MM.1S (cell line): ENCODE measurements at regions not wholly inside any gene's neighbourhood (a gene's known extent, or its start where the extent isn't known, plus 50 kb on each side); places are given as distances from the start of the nearest gene placed in this dataset.
"Not testable (repeated sequence)": the region's sequence is repeated elsewhere in the genome, so short reads cannot be mapped to it uniquely, and the experiment has no call there.

ENCODE experiments used
- EZH2 ChIP-seq: fragments of 300-600 bp; sonication (generic); optimal IDR thresholded peaks from 2 replicates; pipeline ENCODE3; 2017; ENCODE audit warnings: low read depth, mild to moderate bottlenecking, antibody characterized with exemption, low read length, mixed read lengths
- EZH2phosphoT487 ChIP-seq: fragments of 300-600 bp; sonication (generic); IDR thresholded peaks from 2 replicates; pipeline ENCODE4 v1.6.1; 2018; ENCODE audit warnings: antibody characterized with exemption, low read length
- TF ChIP-seq, protein P1 (sequence below): fragments of 300-600 bp; sonication (generic); IDR thresholded peaks from 2 replicates; pipeline ENCODE4 v1.5.1; 2016; ENCODE audit warnings: antibody characterized with exemption, low read length, mixed read lengths

DNA sequence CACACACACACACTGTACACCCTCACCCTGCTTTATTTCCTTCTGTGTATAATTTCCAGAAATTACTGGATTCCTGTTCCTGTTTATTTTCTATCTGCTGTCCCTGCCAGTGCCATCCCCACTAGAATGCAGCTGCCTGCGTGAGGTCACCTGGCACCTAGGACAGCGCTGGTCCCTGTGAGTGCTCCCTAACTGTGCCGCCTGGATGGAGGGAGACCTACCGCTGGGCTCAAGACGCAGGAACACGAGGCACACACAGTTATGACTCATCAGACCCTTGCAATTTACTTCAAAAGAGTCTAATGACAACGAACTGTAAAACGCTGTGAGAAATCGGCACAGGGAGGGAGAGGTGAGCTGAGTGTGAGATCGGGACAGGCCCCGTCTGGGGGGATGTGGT, 102.1 kb upstream of the RUFY1 start:
- TF ChIP-seq, protein P1, sequence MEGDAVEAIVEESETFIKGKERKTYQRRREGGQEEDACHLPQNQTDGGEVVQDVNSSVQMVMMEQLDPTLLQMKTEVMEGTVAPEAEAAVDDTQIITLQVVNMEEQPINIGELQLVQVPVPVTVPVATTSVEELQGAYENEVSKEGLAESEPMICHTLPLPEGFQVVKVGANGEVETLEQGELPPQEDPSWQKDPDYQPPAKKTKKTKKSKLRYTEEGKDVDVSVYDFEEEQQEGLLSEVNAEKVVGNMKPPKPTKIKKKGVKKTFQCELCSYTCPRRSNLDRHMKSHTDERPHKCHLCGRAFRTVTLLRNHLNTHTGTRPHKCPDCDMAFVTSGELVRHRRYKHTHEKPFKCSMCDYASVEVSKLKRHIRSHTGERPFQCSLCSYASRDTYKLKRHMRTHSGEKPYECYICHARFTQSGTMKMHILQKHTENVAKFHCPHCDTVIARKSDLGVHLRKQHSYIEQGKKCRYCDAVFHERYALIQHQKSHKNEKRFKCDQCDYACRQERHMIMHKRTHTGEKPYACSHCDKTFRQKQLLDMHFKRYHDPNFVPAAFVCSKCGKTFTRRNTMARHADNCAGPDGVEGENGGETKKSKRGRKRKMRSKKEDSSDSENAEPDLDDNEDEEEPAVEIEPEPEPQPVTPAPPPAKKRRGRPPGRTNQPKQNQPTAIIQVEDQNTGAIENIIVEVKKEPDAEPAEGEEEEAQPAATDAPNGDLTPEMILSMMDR, result not testable (repeated sequence)
- TF ChIP-seq EZH2phosphoT487, EZH2: not testable (repeated sequence)
